Fibroblast of pulmonary artery (primary cell): ENCODE measurements at regions not wholly inside any gene's neighbourhood (a gene's known extent, or its start where the extent isn't known, plus 50 kb on each side); places are given as distances from the start of the nearest gene placed in this dataset.
A peak's percentile ranks its signal among the peaks of the same experiment; 100 is the strongest.

ENCODE experiments used
- DNase-seq: peaks from one replicate; pipeline ENCODE4 v3.0.0-alpha.2; 2010; ENCODE audit warnings: low read depth
- H3K4me3 ChIP-seq: replicated peaks from 2 replicates; pipeline ENCODE4 v1.5.1; 2011; ENCODE audit warnings: low read depth, mild to moderate bottlenecking, control low read depth, low read length, moderate library complexity
- TF ChIP-seq, protein P1 (sequence below): IDR thresholded peaks from 2 replicates; pipeline ENCODE4 v1.5.1; 2011; ENCODE audit warnings: mild to moderate bottlenecking, control low read depth, low read length, inconsistent platforms; ENCODE audit errors: missing control alignments

DNA sequence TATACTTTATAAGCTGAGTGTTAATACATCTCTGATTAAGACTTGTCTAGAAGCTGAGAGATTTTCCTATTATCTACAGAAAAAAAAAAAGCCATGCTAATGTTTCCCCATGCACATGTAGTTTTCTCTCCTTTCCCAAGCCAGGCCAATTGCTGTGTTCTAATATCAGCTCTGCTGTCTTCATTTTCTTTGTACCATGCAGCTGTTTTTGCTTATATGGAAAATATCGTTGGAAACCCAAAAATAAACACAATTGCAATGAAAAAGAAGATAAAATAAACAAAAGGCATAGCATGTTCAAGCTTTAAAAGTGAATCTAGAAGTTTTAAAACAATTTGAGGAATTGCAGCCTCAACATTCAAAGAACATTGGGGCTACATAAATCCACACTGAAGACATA, 817.4 kb upstream of the ACVR2A start:
- TF ChIP-seq, protein P1, sequence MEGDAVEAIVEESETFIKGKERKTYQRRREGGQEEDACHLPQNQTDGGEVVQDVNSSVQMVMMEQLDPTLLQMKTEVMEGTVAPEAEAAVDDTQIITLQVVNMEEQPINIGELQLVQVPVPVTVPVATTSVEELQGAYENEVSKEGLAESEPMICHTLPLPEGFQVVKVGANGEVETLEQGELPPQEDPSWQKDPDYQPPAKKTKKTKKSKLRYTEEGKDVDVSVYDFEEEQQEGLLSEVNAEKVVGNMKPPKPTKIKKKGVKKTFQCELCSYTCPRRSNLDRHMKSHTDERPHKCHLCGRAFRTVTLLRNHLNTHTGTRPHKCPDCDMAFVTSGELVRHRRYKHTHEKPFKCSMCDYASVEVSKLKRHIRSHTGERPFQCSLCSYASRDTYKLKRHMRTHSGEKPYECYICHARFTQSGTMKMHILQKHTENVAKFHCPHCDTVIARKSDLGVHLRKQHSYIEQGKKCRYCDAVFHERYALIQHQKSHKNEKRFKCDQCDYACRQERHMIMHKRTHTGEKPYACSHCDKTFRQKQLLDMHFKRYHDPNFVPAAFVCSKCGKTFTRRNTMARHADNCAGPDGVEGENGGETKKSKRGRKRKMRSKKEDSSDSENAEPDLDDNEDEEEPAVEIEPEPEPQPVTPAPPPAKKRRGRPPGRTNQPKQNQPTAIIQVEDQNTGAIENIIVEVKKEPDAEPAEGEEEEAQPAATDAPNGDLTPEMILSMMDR, result no peak
- no peak for DNase-seq
- no peak overlapping the region for H3K4me3 ChIP-seq

DNA sequence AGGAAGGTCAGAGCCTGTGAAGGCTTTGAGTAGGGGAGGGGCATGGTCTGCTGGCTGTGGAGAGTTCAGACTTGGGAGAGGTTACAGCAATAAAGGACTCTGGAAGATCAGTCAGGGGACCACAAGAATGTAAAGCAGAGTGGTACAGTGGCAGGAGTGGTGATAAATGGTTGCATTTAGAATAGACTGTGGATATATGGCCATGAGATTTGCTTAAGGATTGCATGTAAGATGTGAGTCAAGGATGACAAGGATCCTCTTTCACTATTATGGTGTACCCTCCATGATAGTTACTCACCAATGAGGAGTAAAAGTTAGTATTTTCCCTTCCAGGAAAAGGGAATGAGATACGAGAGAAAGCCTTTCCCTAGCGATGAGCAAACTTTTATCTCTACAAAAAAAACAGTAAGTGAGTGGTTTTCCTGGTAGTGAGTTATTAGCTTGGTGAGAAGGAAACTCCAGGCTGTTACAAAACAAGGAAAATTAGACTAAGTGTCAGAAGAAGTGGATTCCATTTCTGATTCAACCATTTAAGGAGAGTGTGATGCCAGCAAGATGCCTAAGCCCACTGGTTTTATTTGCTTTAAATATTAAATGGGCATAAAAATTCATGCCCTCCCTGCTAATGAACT, 818.0 kb upstream of the ACVR2A start:
- TF ChIP-seq, protein P1, result no peak
- peak; percentile 73 for DNase-seq
- no peak overlapping the region for H3K4me3 ChIP-seq

DNA sequence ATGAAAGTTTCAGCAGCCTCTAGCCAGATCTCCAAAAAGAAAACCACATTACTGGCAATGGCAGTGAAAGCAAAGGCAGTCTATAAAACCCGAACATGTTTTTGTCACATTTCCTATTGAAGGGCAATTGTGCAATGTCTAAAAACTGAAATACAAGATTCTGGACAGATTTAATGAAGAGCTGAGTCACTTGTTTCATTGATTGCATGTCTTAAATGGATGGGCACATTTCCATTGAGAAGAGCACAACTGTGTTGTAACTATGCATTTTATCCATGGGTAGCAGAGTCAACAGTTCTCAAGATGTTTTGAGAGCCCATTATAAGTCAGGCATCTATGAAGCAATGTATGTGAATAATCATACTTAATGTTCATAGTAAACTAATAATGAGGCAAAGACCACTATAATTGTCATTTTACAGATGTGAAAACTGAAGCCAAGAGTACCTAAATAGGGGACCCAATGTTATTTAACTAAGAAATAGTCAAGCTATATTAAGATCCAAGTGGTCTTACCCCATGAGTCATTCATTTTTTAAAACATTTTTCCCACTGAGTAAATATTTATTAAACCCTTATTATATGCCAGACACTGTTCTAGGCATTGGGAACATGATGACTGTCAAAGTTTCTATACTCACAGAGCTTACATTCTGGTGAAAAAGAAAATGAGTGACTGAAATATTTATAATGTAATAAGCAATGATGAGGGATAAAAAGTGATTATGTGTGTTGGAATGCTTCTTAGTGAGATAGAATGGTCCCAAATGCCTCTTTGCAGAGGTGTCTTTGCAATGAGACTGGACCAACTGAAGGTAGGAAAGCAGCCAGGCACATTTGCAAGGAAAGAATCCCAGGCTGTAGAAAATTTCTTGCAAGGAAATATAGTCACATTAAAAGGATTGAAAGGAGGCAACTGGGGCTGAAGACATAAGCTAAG, 818.9 kb upstream of the ACVR2A start:
- H3K4me3 ChIP-seq, result no peak overlapping the region
- TF ChIP-seq, protein P1, result no peak
- DNase-seq, result peak; percentile 78

DNA sequence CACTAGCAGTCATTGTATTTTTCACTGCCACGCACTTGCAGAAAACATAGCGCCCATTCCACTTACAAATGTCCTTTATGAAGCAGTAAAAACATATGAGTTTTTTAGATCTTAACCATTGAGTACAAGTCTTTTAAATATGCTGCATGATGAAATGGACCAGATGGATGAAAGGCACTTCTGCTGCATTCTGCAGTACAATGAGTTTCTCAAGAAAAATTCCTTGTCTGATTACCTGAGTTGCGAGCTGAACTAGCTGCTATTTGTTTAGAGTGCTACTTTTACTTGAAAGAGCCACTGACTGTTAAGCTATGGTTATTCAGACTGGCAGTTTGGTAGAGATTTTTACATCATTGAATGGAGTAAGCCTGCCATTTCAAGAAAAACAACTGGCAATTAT, 825.5 kb upstream of the ACVR2A start:
- no peak for DNase-seq

DNA sequence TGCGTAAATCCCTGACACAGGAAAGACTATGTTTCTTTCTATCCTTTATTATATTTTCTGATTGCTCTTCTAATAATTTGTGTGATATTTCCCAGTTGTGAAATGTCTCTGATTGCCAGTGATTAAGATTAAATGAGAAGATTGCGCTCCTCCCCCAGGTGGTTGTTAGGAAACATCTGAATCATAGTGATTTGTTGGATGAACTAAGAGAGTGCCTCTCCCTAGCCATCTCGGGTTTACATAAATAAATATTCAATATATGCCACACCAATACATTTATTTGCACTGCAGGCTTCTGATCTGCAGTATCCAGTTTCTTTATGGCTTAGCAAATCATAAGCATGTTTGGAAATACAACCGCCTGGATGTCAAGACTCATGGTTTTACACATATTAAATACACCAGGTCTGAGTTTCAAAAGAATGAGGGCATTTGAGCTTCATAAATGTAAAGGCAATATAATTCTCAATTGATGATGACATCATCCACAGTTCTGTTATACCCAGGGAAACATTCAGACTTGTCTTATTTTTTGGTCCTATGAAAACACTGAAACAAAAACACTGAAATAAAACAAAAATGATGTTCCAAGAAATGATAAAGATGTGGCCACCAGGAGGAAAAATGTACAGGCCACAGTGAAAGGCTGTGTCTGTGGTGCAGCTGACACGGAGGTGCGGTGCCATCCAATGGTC, 826.7 kb upstream of the ACVR2A start:
- H3K4me3 ChIP-seq, result no peak overlapping the region
- TF ChIP-seq, protein P1, result no peak
- DNase-seq, result peak; percentile 24

More for the DNA sequence above, 825.5 kb upstream of the ACVR2A start:
- TF ChIP-seq, protein P1, result no peak
- H3K4me3 ChIP-seq, result no peak overlapping the region

DNA sequence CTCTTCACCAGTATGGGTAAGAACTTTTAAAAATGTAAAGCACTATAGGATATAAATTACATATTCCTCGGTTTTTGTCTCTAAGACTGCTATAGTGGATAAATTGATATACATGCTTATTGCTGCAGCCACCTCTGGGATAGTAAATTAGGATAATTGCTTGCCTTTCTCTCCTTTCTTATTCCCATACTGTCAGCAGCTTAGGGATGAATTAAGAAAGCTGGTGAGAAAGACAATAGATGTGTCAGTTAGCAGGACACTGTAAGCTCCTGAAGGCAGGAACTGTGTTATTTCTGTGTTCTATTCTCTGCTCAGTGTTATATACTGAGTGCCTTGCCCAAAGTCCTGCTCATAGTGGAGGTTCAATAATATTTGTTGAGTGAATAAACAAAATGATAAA, 828.6 kb upstream of the ACVR2A start:
- TF ChIP-seq, protein P1, result no peak
- H3K4me3 ChIP-seq, result no peak overlapping the region
- no peak for DNase-seq
